ENCODE measurements at regions not wholly inside any gene's neighbourhood (a gene's known extent, or its start where the extent isn't known, plus 50 kb on each side); places are given as distances from the start of the nearest gene placed in this dataset.
"Not testable (repeated sequence)": the region's sequence is repeated elsewhere in the genome, so short reads cannot be mapped to it uniquely, and the experiment has no call there.

DNA sequence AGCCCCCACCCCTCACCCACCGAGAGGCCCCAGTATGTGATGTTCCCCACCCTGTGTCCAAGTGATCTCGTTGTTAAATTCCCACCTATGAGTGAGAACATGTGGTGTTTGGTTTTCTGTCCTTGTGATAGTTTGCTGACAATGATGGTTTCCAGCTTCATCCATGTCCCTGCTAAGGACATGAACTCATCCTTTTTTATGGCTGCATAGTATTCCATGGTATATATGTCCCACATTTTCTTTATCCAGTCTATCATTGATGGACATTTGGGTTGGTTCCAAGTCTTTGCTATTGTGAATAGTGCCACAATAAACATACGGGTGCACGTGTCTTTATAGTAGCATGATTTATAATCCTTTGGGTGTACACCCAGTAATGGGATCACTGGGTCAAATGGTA lies 79.2 kb downstream of the PXDC1 start:
- H3K27me3 Mint-ChIP-seq; H3K4me3 Mint-ChIP-seq; H3K27ac Mint-ChIP-seq; H3K9me3 Mint-ChIP-seq; H3K36me3 Mint-ChIP-seq (ENCODE audit: low read depth); H3K4me1 Mint-ChIP-seq; intact Hi-C loops (cut with micrococcal nuclease); DNase-seq: not testable (repeated sequence)

- no peak overlapping the region for H3K4me3 Mint-ChIP-seq
- no peaks in the 10 kb centered on the region for H3K9me3 Mint-ChIP-seq
- peaks cover 10% of the 10 kb centered on the region for H3K27me3 Mint-ChIP-seq
- no peak for DNase-seq
- intact Hi-C loops (cut with micrococcal nuclease): no loop called here
- no peaks in the 10 kb centered on the region for H3K36me3 Mint-ChIP-seq (ENCODE audit: low read depth)
- no peaks in the 10 kb centered on the region for H3K4me1 Mint-ChIP-seq
- no peak overlapping the region for H3K27ac Mint-ChIP-seq
Observed at GRCh38 chr6:3671382-3671781, 80.1 kb downstream of the PXDC1 start.

GRCh38 chr6:3670356-3670755 lies 81.2 kb downstream of the PXDC1 start:
- no peaks in the 10 kb centered on the region for H3K36me3 Mint-ChIP-seq (ENCODE audit: low read depth)
- intact Hi-C loops (cut with micrococcal nuclease): no loop called here
- no peak overlapping the region for H3K27ac Mint-ChIP-seq
- no peak overlapping the region for H3K4me3 Mint-ChIP-seq
- H3K4me1 Mint-ChIP-seq: no peaks in the 10 kb centered on the region
- DNase-seq: no peak
- H3K9me3 Mint-ChIP-seq: no peaks in the 10 kb centered on the region
- H3K27me3 Mint-ChIP-seq: peaks cover 7% of the 10 kb centered on the region

GRCh38 chr6:3669916-3670315 lies 81.6 kb downstream of the PXDC1 start:
- Mint-ChIP-seq H3K4me3 (no peak overlapping the region), H3K36me3 (ENCODE audit: low read depth) (no peaks in the 10 kb centered on the region), H3K27ac (no peak overlapping the region), H3K4me1 (no peaks in the 10 kb centered on the region), H3K27me3 (peaks cover 5% of the 10 kb centered on the region), H3K9me3 (no peaks in the 10 kb centered on the region)
- intact Hi-C loops (cut with micrococcal nuclease): no loop called here
- DNase-seq: no peak

DNA sequence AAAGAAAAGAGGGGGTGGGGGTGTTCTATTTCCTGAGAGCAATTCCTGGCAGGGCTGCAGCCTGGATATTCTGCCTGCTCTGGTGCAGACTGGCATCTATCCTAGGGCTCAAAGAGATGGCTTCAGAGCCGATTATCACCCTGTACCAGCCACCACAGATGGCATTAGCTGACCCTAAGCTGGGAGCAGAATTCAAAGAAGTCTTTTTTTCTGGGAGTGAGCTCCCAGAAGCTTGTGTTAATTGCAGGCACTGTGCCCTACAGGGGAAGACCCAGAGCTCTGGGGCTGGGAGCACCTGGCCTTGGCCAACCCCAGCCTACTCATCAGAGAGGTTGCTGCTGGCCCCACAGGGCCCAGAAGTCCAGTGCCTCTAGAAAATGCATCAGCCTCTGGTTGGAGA lies 85.9 kb downstream of the PXDC1 start:
- Mint-ChIP-seq H3K36me3 (ENCODE audit: low read depth) (no peaks in the 10 kb centered on the region), H3K27ac (no peak overlapping the region), H3K9me3 (no peaks in the 10 kb centered on the region), H3K27me3 (peaks cover 5% of the 10 kb centered on the region), H3K4me1 (no peaks in the 10 kb centered on the region), H3K4me3 (no peak overlapping the region)
- intact Hi-C loops (cut with micrococcal nuclease): no loop called here
- DNase-seq: no peak

- Mint-ChIP-seq H3K4me3 (no peak overlapping the region), H3K36me3 (ENCODE audit: low read depth) (no peaks in the 10 kb centered on the region), H3K9me3 (no peaks in the 10 kb centered on the region), H3K27me3 (peaks cover 5% of the 10 kb centered on the region), H3K27ac (no peak overlapping the region), H3K4me1 (no peaks in the 10 kb centered on the region)
- DNase-seq: no peak
- intact Hi-C loops (cut with micrococcal nuclease): no loop called here
Observed at GRCh38 chr6:3664625-3665041, 86.9 kb downstream of the PXDC1 start.

GRCh38 chr6:3663811-3664210 lies 87.7 kb downstream of the PXDC1 start:
- Mint-ChIP-seq H3K4me1 (no peaks in the 10 kb centered on the region), H3K27me3 (peaks cover 5% of the 10 kb centered on the region), H3K9me3 (no peaks in the 10 kb centered on the region), H3K27ac (no peak overlapping the region), H3K36me3 (ENCODE audit: low read depth) (no peaks in the 10 kb centered on the region), H3K4me3 (no peak overlapping the region)
- no peak for DNase-seq
- intact Hi-C loops (cut with micrococcal nuclease): no loop called here

DNA sequence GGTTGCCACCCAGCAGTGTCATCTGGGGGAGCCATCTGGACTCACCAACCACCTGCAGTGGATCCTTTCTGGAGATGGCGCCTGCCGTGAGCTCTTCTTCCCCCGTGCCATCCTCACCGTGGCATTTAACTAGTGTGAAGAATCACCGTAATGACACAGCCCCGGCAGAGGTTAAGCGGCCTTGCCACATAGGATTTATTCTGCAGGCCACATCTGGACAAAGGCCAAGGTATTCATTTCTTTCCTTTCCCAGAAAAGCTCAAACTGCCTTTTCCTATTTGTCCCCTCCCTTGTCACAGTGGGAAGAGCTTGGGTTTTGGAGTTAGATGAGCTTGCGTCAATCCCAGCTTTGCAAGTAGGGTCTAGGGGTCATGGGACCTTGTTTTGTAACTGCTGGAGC lies 88.4 kb downstream of the PXDC1 start:
- H3K4me3 Mint-ChIP-seq: no peak overlapping the region
- intact Hi-C loops (cut with micrococcal nuclease): no loop called here
- no peak for DNase-seq
- peaks cover 6% of the 10 kb centered on the region for H3K27me3 Mint-ChIP-seq
- H3K9me3 Mint-ChIP-seq: no peaks in the 10 kb centered on the region
- H3K36me3 Mint-ChIP-seq (ENCODE audit: low read depth): no peaks in the 10 kb centered on the region
- H3K4me1 Mint-ChIP-seq: no peaks in the 10 kb centered on the region
- no peak overlapping the region for H3K27ac Mint-ChIP-seq

DNA sequence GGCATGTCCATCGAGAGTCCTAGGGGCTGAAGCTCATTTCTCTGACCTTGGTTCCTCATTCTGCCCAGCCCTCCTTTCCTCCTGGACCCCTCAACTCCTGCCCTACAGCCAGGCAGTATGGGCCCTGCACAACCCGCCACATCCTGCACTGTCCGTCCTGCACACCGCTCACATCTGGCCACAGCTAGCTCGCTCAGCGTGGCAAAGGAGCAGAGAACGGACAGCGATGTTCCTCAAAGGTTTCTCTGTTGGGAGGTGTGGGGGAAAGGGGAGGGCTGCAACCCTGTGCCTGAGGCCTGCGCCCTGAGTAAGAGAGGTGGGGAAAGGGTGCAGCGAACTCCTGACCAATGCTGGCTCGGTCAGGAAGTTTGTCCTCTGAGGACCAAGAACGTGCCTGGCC lies 90.1 kb downstream of the PXDC1 start:
- Mint-ChIP-seq H3K36me3 (ENCODE audit: low read depth) (no peaks in the 10 kb centered on the region), H3K4me3 (no peak overlapping the region), H3K4me1 (no peaks in the 10 kb centered on the region), H3K27ac (no peak overlapping the region), H3K9me3 (no peaks in the 10 kb centered on the region), H3K27me3 (peaks cover 4% of the 10 kb centered on the region)
- no peak for DNase-seq
- intact Hi-C loops (cut with micrococcal nuclease): no loop called here

DNA sequence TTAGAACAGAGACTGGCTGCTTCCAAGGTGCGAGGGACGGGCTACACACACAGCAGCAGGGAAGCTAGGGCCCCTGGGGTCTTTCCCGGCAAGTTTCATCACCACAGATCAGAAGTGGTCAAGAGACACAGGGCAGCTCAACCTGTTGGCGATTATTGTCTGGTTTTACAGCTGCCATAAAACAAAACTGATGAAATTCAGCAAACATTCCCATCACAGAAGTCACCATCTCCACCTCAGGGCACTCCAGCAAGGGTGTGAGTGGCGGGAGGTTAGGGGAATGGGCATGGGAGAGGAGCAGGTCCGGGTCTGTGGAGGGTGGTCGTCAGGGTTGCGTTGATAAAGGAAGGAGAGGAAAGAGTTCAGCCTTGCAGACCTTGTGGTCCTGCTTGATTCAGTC lies 91.0 kb downstream of the PXDC1 start:
- Mint-ChIP-seq H3K4me1 (no peaks in the 10 kb centered on the region), H3K27me3 (peaks cover 4% of the 10 kb centered on the region)

GRCh38 chr6:3659748-3660147 lies 91.8 kb downstream of the PXDC1 start:
- no peaks in the 10 kb centered on the region for H3K9me3 Mint-ChIP-seq
- H3K27ac Mint-ChIP-seq: no peak overlapping the region
- intact Hi-C loops (cut with micrococcal nuclease): no loop called here
- H3K4me3 Mint-ChIP-seq: no peak overlapping the region
- peaks cover 4% of the 10 kb centered on the region for H3K27me3 Mint-ChIP-seq
- no peaks in the 10 kb centered on the region for H3K36me3 Mint-ChIP-seq (ENCODE audit: low read depth)
- DNase-seq: no peak
- no peaks in the 10 kb centered on the region for H3K4me1 Mint-ChIP-seq

More for the DNA sequence above, 91.0 kb downstream of the PXDC1 start:
- Mint-ChIP-seq H3K36me3 (ENCODE audit: low read depth) (no peaks in the 10 kb centered on the region), H3K4me3 (no peak overlapping the region), H3K9me3 (no peaks in the 10 kb centered on the region), H3K27ac (no peak overlapping the region)
- intact Hi-C loops (cut with micrococcal nuclease): no loop called here
- no peak for DNase-seq

- H3K4me3 Mint-ChIP-seq: no peak overlapping the region
- no peaks in the 10 kb centered on the region for H3K4me1 Mint-ChIP-seq
- H3K27me3 Mint-ChIP-seq: peaks cover 6% of the 10 kb centered on the region
- H3K27ac Mint-ChIP-seq: no peak overlapping the region
- no peaks in the 10 kb centered on the region for H3K36me3 Mint-ChIP-seq (ENCODE audit: low read depth)
- no peaks in the 10 kb centered on the region for H3K9me3 Mint-ChIP-seq
- intact Hi-C loops (cut with micrococcal nuclease): no loop called here
- no peak for DNase-seq
Observed at GRCh38 chr6:3656076-3656475, 95.4 kb downstream of the PXDC1 start.

GRCh38 chr6:3654898-3655297 lies 96.6 kb downstream of the PXDC1 start:
- H3K27me3 Mint-ChIP-seq: peaks cover 6% of the 10 kb centered on the region
- H3K4me3 Mint-ChIP-seq: no peak overlapping the region
- no peaks in the 10 kb centered on the region for H3K36me3 Mint-ChIP-seq (ENCODE audit: low read depth)
- intact Hi-C loops (cut with micrococcal nuclease): no loop called here
- DNase-seq: no peak
- H3K27ac Mint-ChIP-seq: no peak overlapping the region
- no peaks in the 10 kb centered on the region for H3K4me1 Mint-ChIP-seq
- H3K9me3 Mint-ChIP-seq: no peaks in the 10 kb centered on the region

DNA sequence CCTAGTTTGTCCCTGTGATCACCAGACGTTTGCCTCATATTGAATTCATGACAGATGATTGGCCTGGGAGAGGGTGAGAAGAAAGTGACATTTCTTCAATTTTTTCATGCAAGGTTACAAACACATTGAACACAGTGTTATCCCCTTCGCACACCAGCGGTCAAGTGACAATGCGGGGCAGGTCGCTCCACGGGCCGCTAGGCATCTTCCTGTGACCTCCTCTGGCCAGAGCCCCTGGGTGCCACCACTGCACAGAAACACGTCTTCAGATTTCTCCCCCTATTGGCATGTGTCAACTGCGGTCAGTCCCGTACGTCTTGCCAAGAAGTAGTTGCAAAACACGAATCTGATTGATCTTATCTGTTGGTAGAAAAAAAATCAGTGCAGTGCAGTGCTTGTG lies 97.1 kb downstream of the PXDC1 start:
- intact Hi-C loops (cut with micrococcal nuclease): no loop called here
- H3K9me3 Mint-ChIP-seq: no peaks in the 10 kb centered on the region
- no peak for DNase-seq
- H3K4me1 Mint-ChIP-seq: no peaks in the 10 kb centered on the region
- no peaks in the 10 kb centered on the region for H3K36me3 Mint-ChIP-seq (ENCODE audit: low read depth)
- peaks cover 6% of the 10 kb centered on the region for H3K27me3 Mint-ChIP-seq
- H3K4me3 Mint-ChIP-seq: no peak overlapping the region
- no peak overlapping the region for H3K27ac Mint-ChIP-seq

DNA sequence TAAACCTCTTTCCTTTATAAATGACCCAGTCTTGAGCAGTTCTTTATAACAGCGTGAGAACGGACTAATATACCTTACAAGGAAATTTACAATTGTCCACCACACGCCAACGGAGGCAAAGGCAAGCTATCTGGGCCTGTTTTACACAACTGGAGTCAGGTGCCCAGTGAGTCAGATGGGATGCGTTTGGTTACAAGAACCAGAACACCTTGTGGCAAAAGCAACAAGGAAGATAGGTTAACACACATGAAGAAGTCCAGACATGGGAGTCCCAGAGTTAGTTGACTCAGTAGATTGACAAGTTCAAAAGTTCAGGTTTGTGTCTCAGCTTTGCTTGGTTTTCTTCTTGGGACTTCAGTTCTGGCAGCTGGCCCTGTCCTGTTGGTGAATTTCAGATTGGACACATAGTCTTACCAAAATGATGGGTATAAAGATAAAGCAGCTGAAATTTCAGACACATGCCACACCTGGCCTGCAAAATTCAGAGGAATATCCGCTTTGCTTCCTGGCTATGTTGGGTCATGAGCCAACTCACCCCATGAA lies 97.9 kb downstream of the PXDC1 start:
- no peak for DNase-seq
- no peaks in the 10 kb centered on the region for H3K9me3 Mint-ChIP-seq
- intact Hi-C loops (cut with micrococcal nuclease): no loop called here
- no peaks in the 10 kb centered on the region for H3K4me1 Mint-ChIP-seq
- H3K27ac Mint-ChIP-seq: no peak overlapping the region
- H3K36me3 Mint-ChIP-seq (ENCODE audit: low read depth): no peaks in the 10 kb centered on the region
- peaks cover 6% of the 10 kb centered on the region for H3K27me3 Mint-ChIP-seq
- no peak overlapping the region for H3K4me3 Mint-ChIP-seq

All from activated CD4-positive, alpha-beta T cell treated with anti-CD3 and anti-CD28 coated beads, Interleukin-2, amount 10 ng/mL, durations not matched to agents 24 days and 14 days (primary cell).